WI38 (cell line): ENCODE measurements at regions not wholly inside any gene's neighbourhood (a gene's known extent, or its start where the extent isn't known, plus 50 kb on each side); places are given as distances from the start of the nearest gene placed in this dataset.

Source experiments
- H3K4me3 ChIP-seq: 2 replicates; pipeline ENCODE4 v1.5.1; 2011; ENCODE audit warnings: low read depth, mild to moderate bottlenecking, control low read depth, low read length
- CTCF ChIP-seq: IDR thresholded peaks from 2 replicates; pipeline ENCODE4 v1.5.1; 2012; ENCODE audit warnings: low read depth, mild to moderate bottlenecking, control low read depth, low read length

DNA sequence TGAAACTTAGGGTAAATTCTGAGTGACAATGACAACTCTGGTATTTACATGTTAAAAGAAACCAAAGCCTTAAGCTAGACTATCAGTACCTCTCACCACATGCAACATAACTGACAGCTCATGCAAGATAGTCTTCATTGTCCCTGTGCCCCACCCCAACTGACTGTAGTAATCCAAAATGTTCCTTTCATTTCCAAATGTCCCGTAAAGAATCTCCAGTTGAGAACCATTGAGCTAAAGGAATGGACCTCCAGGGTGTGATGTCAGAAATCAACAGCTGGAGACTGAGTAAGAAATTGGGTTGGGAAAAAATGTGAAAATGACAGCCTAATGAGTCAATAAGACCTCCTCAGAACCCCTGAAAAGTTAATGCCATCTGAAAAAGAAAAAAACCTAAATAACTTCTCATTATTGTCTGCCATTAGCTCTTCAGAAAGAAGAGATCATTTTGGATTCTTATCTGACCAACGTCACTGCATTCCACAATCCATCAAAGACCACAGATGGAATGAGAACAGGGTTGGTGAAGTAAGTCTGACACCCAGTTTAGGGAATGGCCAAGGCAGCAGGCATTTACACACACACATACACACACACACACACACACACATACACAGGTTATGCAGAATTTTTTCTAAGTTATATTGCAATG lies 51.7 kb upstream of the ACVR2A start:
- TF ChIP-seq CTCF, result no peak

GRCh38 chr2:147790580-147790979 lies 54.2 kb upstream of the ACVR2A start:
- TF ChIP-seq CTCF, result no peak
- no peak overlapping the region for H3K4me3 ChIP-seq

More for the DNA sequence above, 51.7 kb upstream of the ACVR2A start:
- no peak overlapping the region for H3K4me3 ChIP-seq

GRCh38 chr2:147789720-147790119 lies 55.1 kb upstream of the ACVR2A start:
- no peak overlapping the region for H3K4me3 ChIP-seq
- no peak for TF ChIP-seq CTCF

- no peak overlapping the region for H3K4me3 ChIP-seq
- no peak for TF ChIP-seq CTCF
Measured at GRCh38 chr2:147789287-147789686, 55.5 kb upstream of the ACVR2A start.

DNA sequence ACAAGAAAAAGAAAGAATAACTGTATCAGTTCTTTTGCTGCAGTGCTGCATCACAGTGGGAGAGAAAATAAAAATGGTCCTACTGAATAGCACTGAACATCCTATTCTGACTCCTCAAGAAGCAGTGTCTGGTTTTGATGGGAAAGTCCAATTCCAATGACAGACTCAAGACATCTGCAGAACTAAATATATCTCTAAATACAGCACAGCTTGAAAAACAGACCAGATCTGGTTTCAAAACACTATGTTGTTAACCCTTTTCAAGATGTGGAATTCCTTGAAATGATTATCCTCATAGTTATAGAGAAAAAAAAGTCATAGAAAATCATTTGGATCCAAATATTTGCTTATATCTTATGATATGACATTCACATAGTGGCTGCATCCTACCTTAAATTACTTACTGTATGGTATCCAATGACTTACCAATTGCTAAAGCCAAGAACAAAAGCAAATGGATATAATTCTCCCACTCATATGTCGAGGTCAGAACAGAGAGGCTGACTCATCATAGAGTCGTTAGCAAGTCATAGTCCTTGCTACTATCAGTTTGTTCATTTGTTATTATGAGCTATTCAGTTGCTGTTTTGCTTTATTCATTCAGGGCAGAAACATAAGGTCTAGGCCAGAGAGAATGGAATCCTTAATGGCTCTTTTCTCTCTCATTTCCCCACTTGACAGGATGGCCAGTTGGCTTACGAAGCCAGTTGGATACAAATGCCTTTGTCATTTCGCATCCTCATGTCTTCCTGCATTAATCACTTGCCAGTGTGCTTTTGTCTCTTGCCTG lies 62.5 kb upstream of the ACVR2A start:
- H3K4me3 ChIP-seq, result no peak overlapping the region
- TF ChIP-seq CTCF, result no peak

GRCh38 chr2:147779440-147779839 lies 65.4 kb upstream of the ACVR2A start:
- TF ChIP-seq CTCF, result no peak
- H3K4me3 ChIP-seq, result no peak overlapping the region

DNA sequence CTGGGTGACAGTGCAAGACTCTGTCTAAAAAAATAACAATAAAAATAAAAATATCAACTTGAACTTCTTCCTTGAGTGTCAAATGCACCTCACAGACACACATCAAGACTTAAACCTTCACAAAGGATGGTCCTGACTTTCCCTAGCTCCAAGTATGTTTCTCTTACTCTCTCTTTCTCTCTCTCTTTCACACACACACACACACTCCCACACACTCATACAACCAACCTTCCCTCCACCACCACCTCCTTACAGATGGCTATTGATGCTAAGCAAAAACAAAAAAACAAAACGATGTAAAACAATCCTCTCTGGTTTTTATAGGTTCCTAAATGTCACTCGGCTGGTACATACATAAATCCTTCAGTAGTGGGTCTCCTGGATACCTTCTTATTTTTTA lies 67.4 kb upstream of the ACVR2A start:
- no peak for TF ChIP-seq CTCF
- H3K4me3 ChIP-seq, result no peak overlapping the region
